GM13977 (cell line): ENCODE measurements at regions not wholly inside any gene's neighbourhood (a gene's known extent, or its start where the extent isn't known, plus 50 kb on each side); places are given as distances from the start of the nearest gene placed in this dataset.
"Not testable (repeated sequence)": the region's sequence is repeated elsewhere in the genome, so short reads cannot be mapped to it uniquely, and the experiment has no call there.

ENCODE experiments used
- DNase-seq: peaks from one replicate; pipeline ENCODE4 v3.0.0; 2012; ENCODE audit warnings: low spot score
- CTCF ChIP-seq: IDR thresholded peaks from 2 replicates; pipeline ENCODE4 v1.5.1; 2012; ENCODE audit warnings: mild to moderate bottlenecking, control low read depth; ENCODE audit not compliant: insufficient read depth; ENCODE audit errors: extremely low read depth, missing control alignments
- in situ Hi-C: fragments of 300-500 bp; cut with MboI; formaldehyde crosslinking; loops from one replicate; pipeline ENCODE4 v1.12.0; 2022; ENCODE audit warnings: low sequenced_read_pairs, low pct_unique_long_range_greater_than_20kb, mixed read lengths, inconsistent platforms; ENCODE audit not compliant: unreplicated experiment

GRCh38 chr3:166580561-166580960 lies 743.3 kb upstream of the BCHE start:
- in situ Hi-C loops: no loop called here
- DNase-seq: no peak
- no peak for TF ChIP-seq CTCF

- in situ Hi-C loops: no loop called here
- TF ChIP-seq CTCF: no peak
- no peak for DNase-seq
Observed at GRCh38 chr3:166575161-166575560, 737.9 kb upstream of the BCHE start.

GRCh38 chr3:166571686-166572085 lies 734.5 kb upstream of the BCHE start:
- DNase-seq, in situ Hi-C loops: not testable (repeated sequence)

GRCh38 chr3:166570102-166570501 lies 732.9 kb upstream of the BCHE start:
- DNase-seq: no peak
- in situ Hi-C loops: no loop called here
- no peak for TF ChIP-seq CTCF

- TF ChIP-seq CTCF: no peak
- in situ Hi-C loops: no loop called here
- DNase-seq: no peak
Observed at GRCh38 chr3:166569589-166569988, 732.4 kb upstream of the BCHE start.

- in situ Hi-C loops: no loop called here
- no peak for TF ChIP-seq CTCF
- no peak for DNase-seq
Observed at GRCh38 chr3:166560253-166560652, 723.0 kb upstream of the BCHE start.

- no peak for TF ChIP-seq CTCF
- in situ Hi-C loops: no loop called here
- no peak for DNase-seq
Observed at GRCh38 chr3:166556955-166557354, 719.7 kb upstream of the BCHE start.
